Stimulated activated CD4-positive, alpha-beta T cell treated with anti-CD3 and anti-CD28 coated beads, TNF-alpha, amount 100 ng/mL, for 4 hours (primary cell): ENCODE measurements at regions not wholly inside any gene's neighbourhood (a gene's known extent, or its start where the extent isn't known, plus 50 kb on each side); places are given as distances from the start of the nearest gene placed in this dataset.

ENCODE experiments used
- DNase-seq, 3 experiments: peaks; one replicate each; pipeline ENCODE4 v3.0.0-alpha.2; 2020; ENCODE audit warnings: low read depth in 3 of 3

GRCh38 chr18:40006634-40007033 lies 1948.4 kb upstream of the PIK3C3 start:
- no peak for DNase-seq

- no peak for DNase-seq
Observed at GRCh38 chr18:40004246-40004645, 1950.8 kb upstream of the PIK3C3 start.

GRCh38 chr18:39998317-39998716 lies 1956.7 kb upstream of the PIK3C3 start:
- DNase-seq = no peak

- no peak for DNase-seq
Observed at GRCh38 chr18:39994498-39994897, 1960.5 kb upstream of the PIK3C3 start.

GRCh38 chr18:39991696-39992265 lies 1963.3 kb upstream of the PIK3C3 start:
- DNase-seq = no peak

- no peak for DNase-seq
Observed at GRCh38 chr18:39990540-39990939, 1964.5 kb upstream of the PIK3C3 start.

- no peak for DNase-seq
Observed at GRCh38 chr18:39976771-39977170, 1978.3 kb upstream of the PIK3C3 start.

GRCh38 chr18:39972521-39972920 lies 1982.5 kb upstream of the PIK3C3 start:
- DNase-seq = no peak

GRCh38 chr18:39969803-39970494 lies 1985.1 kb upstream of the PIK3C3 start:
- no peak for DNase-seq

- DNase-seq = no peak
Observed at GRCh38 chr18:39966275-39966674, 1988.8 kb upstream of the PIK3C3 start.

GRCh38 chr18:39962546-39962945 lies 1992.5 kb upstream of the PIK3C3 start:
- DNase-seq = no peak

- DNase-seq = no peak
Observed at GRCh38 chr18:39960550-39960949, 1994.5 kb upstream of the PIK3C3 start.

GRCh38 chr18:39959839-39960238 lies 1995.2 kb upstream of the PIK3C3 start:
- DNase-seq = no peak

GRCh38 chr18:39958876-39959275 lies 1996.2 kb upstream of the PIK3C3 start:
- no peak for DNase-seq

GRCh38 chr18:39952816-39953215 lies 2002.2 kb upstream of the PIK3C3 start:
- DNase-seq = no peak

GRCh38 chr18:39951142-39951720 lies 2003.8 kb upstream of the PIK3C3 start:
- no peak for DNase-seq

GRCh38 chr18:39946623-39947061 lies 2008.4 kb upstream of the PIK3C3 start:
- DNase-seq = no peak

- DNase-seq = no peak
Observed at GRCh38 chr18:39945076-39945475, 2010.0 kb upstream of the PIK3C3 start.

GRCh38 chr18:39942702-39943101 lies 2012.3 kb upstream of the PIK3C3 start:
- no peak for DNase-seq

- DNase-seq = no peak
Observed at GRCh38 chr18:39938676-39939608, 2016.1 kb upstream of the PIK3C3 start.

GRCh38 chr18:39935598-39935997 lies 2019.4 kb upstream of the PIK3C3 start:
- DNase-seq = no peak

GRCh38 chr18:39918847-39919246 lies 2036.2 kb upstream of the PIK3C3 start:
- DNase-seq = no peak
